ENCODE measurements at regions not wholly inside any gene's neighbourhood (a gene's known extent, or its start where the extent isn't known, plus 50 kb on each side); places are given as distances from the start of the nearest gene placed in this dataset.

- TF ChIP-seq CTCF (conservative IDR thresholded peaks at IDR 0.05; ENCODE audit: low read depth, low read length), result no peak
- TF ChIP-seq POLR2A (IDR thresholded peaks at IDR 0.05; ENCODE audit: low read depth, low read length), result no peak
- TF ChIP-seq SMC3 (IDR thresholded peaks at IDR 0.05; ENCODE audit: low read depth, low read length), result no peak
- TF ChIP-seq FOS (IDR thresholded peaks at IDR 0.05; ENCODE audit: low read depth, low read length), result no peak
- no peak for TF ChIP-seq BHLHE40 (IDR thresholded peaks at IDR 0.05; ENCODE audit: low read depth, low read length)
- no peak for TF ChIP-seq RFX5 (IDR thresholded peaks at IDR 0.05; ENCODE audit: low read depth, low read length)
- no peak for TF ChIP-seq RAD21 (IDR thresholded peaks at IDR 0.05; ENCODE audit: low read length)
These were observed 211.4 kb downstream of the ETS1 start for GRCh38 chr11:128375961-128376360.
